AG09319 (cell line): ENCODE measurements at regions not wholly inside any gene's neighbourhood (a gene's known extent, or its start where the extent isn't known, plus 50 kb on each side); places are given as distances from the start of the nearest gene placed in this dataset.

Experiments used
- DNase-seq: peaks from one replicate; pipeline ENCODE4 v3.0.0-alpha.2; 2010; ENCODE audit warnings: low read depth; ENCODE audit errors: extremely low read depth
- CTCF ChIP-seq: IDR thresholded peaks from 2 replicates; pipeline ENCODE4 v1.5.1; 2011; ENCODE audit warnings: low read depth, mild to moderate bottlenecking, inconsistent platforms, low read length, moderate library complexity

- DNase-seq, result no peak
- TF ChIP-seq CTCF, result no peak
These were observed 60.2 kb downstream of the TFPI2 start for GRCh38 chr7:93830141-93830925.

- DNase-seq, result no peak
- no peak for TF ChIP-seq CTCF
These were observed 62.3 kb downstream of the TFPI2 start for GRCh38 chr7:93828260-93828659.

GRCh38 chr7:93823621-93824020 is 66.9 kb downstream of the TFPI2 start:
- TF ChIP-seq CTCF, result no peak
- DNase-seq, result no peak

DNA sequence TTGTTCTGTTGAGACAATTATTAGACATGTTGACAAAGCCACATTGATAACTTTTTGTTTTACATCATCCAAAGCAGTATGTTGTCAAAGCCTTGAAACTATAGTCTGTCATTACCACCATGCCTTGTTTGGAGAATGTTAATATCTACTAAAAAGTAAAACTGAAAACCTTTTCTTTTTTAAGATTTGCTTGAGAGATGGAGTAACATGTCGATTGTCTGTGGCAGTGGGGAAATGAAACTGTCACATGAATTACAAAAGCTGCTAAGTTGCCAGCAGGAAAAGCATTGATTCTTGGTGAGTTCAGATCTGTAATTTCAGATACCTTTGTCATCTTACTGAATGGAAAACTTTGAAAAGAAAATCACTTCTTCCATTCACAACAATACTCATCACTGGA is 69.1 kb downstream of the TFPI2 start:
- DNase-seq, result no peak
- no peak for TF ChIP-seq CTCF

DNA sequence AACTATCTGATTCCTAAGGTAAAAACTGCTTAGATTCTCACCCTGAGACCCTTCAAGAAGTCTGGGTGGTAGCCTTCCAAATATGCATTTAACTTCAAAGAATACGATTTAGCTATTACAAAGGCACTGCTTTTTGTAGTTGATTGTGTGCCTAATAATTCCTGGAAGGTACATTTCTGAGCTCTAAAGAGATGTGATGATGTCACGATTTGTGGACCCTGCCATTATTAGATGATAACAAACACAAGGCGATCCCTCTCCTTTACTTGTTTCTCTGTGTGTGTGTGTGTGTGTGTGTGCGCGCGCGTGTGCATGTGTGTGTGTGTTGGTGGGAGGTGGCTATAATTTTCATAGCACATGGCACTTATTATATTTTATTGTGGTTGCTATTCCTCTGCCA is 70.9 kb downstream of the TFPI2 start:
- no peak for TF ChIP-seq CTCF
- DNase-seq, result no peak

DNA sequence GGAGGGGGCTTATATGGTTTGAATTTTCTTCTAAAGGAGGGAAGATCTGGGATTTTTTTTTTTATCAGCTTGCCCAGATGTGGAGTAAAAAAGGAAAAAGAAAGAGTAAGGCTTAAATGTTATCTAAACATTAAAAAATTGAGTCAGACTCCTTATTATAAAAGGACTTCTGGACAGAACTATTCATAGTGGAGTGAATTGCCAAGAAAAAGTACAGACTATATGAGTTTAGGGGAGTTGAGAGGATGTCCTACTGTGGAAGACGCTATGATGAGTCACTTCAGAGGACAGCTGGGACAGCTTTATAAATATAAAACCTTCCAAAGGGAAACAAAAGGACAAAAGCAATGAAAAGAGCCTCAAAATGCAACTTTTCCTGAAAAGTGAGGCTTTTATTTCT is 73.0 kb downstream of the TFPI2 start:
- TF ChIP-seq CTCF, result no peak
- no peak for DNase-seq

DNA sequence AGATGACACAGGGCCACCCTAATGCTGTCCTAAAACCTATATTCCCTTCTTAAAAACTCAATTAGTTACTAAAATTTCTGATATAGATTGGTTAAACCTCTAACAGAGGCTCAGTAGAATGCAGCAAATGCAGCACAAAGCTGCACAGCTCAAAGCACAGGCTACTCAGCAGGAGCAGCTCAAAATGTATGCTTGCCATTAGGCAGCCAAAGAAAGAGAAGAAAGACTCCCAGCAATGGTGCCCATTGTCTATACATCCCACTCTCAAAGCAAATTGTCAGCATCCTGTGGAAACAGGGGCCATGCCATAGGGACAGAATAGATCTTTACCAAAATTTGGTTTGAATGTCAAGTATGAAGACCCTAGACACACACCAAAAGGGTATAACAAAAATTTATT is 73.5 kb downstream of the TFPI2 start:
- TF ChIP-seq CTCF, result no peak

More for the DNA sequence above, 73.5 kb downstream of the TFPI2 start:
- DNase-seq, result no peak
